Stimulated activated CD4-positive, alpha-beta T cell treated with anti-CD3 and anti-CD28 coated beads, Interleukin-1b, Interleukin-23, amount 100 ng/mL, for 48 hours (primary cell): ENCODE measurements at regions not wholly inside any gene's neighbourhood (a gene's known extent, or its start where the extent isn't known, plus 50 kb on each side); places are given as distances from the start of the nearest gene placed in this dataset.

Experiments
- DNase-seq: peaks from one replicate; pipeline ENCODE4 v3.0.0-alpha.2; 2020

DNA sequence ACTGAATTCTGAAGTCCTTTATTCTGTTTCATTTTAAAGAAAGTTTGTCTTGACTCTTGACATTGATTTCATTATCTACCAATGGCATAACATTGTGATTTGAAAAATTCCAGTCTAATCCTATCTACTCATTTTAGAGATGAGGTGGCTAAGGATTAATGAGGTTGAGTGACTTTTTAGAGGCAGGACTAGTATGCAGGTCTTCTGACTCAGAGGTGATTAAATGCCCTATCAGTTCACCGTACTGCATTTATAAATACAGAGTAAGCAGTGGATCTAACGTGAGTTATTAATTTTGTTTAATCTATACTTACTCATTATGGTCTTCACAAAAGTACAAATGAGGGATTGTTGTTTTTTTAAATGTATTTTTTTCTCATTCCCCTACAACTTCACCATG, 277.6 kb downstream of the PTBP2 start:
- DNase-seq, result no peak

DNA sequence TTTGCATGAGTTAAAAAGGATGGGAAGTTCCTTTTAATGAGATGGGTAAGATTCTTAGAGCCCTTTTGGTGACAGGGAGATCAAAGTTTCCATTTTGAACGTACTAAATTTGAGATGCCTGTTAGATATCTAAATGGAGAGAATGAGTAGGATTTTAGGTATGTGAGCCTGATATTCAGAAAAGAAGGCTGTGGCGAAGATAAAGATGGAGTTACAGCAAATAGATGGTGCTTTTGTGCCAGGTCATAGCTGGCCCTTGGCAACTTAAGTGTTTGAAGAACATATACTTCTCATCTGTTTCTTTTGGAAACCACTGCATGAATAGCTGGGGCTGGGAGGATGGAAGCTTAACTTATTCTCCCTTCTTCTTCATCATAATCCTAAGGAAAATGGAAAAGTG, 282.5 kb downstream of the PTBP2 start:
- no peak for DNase-seq

DNA sequence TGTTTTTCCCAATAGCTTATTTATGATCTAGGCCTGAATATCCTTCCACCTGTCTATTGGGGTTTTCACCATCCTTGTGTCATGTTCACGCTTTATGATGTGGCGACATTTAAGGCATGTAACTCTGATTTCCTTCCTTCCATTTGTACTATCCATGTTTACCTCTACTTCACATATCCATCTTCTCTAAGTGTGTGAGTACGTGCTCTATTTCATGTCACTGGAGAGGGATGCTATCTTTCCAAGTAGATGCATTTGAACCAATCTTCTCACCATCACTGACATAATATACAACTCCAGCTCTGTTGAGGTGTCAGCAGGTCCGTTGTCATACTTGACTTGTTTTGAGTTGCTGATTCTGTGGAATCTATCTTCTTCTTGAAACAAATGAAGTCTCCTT, 283.2 kb downstream of the PTBP2 start:
- no peak for DNase-seq

DNA sequence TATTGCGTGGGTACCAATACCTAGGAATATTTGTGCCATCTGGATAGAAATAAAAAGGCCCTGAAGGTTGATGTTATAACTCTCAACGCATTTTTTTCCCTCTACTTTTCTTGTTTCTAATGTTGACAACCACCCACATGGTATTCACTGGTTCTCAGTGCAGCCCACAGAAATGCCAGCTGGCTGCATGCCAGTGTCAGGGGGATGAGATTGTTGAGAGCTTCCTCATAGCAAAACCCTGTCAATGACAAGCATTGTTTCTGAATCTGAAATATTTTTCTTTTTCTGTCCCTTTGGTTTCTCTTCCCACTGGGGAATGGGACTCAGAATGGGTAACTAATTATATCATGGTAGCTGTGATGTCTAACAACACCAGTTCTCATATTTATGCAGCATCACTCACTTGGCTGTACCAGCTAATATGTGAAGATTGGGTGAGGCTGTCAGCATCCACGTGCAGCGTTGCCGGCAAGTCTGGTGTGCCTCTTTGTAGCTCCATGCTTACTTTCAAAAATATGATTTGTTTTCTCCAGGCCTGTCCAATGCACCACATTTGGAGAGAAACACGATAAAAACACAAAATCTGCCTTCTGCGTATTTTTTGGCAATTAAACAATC, 284.6 kb downstream of the PTBP2 start:
- DNase-seq, result no peak

DNA sequence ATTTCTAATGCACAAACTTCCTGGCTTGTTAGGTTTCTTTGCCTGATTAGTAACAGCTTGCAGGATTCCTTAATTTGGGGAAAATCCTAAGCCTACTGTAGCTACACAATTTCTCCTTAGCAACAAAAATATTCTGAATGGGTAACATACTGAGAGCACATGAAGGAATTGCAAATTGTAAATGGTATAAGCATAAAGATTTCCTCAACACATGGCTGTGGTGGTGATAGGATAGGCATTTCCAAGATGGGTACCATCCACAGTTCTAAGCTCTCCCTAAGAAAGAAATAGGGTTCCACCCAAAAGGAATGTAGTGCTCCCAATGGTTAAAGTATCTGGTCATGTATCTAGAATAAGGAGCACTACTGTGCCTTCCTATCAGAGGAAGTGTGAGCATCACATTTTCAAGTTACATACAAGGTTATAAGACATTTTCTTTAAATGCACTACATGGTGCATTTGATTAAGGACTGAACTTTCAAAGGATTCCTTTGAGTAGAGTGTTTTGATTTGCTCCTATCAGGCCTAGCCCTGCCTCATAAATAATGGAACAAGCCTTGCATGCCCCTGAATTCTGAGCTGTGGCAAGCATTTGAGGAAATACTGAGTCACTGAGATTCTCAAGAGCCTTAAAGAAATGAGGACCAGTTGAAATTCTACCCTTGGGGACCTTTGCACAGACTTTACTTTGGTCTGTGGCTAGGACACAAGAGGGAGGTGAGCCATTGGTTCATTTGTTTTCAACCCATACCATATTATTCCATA, 286.4 kb downstream of the PTBP2 start:
- no peak for DNase-seq

DNA sequence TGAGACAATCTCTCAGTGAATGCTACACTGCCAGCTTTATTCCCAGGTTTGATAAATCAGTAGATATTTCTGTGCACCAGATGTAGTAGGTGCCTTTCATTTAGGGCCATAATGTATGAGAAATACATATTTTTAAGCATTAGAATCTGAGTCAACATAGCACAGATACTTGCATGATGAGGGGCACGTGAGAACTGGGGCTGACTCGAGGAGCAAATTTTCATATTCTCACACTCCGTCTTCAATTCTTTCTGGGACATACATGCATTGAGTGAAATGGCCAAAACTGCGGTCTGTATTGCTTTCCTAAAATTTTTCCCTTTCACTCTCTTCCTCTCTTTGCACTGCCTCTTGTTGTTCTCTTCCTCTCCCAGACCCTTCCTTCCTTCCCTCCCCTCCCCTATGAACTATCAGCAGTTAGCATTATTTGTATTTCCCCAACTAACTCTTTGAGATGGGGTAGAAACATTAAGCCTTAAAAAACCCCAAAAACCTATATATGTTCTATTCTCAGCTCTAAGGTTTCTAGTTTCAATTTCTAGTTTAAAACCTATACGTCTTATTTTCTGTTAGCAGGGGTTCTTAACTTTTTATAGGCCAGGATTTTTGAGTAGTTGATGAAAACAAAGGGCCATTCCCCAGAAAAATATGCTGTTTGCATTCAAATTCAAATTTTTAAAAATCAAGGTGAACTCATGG, 289.1 kb downstream of the PTBP2 start:
- DNase-seq, result no peak

DNA sequence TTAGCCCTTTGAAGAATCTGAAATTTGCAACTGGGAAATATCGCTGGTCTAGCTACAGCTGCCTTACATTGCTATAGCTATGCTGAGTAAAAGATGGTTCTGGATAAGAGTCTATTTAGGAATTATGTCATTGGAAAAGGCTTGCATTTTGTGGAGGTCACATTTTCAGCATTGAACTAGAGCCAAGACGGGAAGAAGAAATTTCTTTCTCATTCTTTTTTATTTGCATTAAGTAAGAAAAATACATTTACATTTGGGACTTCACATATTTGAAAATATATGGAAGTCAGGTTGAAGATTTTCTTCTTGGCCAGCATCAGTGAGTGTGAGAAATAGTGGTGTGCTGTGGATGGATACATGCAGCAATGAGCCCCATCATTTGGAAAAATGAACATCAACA, 291.6 kb downstream of the PTBP2 start:
- no peak for DNase-seq

DNA sequence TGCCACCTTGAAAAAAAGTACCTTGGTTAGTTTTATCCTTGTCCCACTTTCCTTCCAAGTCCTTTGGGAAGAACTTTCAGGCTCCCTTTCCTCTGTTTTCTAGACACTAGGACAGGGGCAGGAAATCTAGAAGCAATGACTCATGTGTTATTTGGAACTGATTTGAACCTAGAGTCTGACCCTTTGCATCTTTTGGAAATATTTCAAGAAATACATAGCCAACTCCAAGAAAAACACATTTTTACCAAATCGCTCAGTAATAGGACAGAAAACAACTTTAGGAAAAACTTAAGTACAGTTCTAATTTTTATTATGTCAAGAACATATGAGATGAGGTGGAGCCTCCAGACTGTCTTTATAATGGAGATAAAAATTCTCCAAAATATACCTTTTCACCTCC, 292.4 kb downstream of the PTBP2 start:
- no peak for DNase-seq

DNA sequence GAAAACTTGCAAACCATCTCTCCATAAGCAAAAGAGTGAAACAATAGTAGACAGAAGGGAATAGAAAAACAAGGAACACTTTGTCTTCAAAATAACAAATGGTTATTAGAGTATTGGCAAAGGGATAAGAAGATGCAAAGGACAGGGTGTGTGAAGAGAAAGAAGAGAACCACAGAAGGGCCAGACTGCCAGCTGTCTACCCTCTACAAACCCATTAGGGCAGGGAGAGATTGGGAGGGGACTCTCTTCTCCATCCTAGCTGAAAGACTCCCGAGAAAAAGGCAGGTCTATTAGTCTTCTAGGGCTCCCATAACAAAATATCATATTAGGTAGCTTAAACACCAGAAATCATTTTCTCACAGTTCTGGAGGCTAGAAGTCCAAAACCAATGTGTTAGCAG, 292.8 kb downstream of the PTBP2 start:
- no peak for DNase-seq

DNA sequence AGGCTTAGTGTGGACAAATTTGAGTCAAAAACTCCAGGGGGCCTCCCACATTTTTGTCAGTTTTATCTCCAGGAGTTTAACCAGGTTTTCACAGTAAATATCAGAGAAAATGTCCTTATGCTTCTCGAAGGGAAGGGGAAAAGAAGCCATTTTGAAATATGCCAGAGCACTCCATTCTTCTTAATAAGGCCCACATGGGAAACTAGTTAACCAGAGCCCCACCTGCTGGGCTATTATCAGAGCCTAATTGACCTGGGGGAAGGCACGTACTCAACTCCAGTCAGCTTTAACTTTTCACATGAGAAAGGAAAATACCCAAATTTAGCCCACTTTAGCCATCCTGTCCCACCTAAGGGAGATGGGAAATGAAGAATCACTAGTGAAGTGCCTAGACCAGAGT, 296.3 kb downstream of the PTBP2 start:
- DNase-seq, result no peak
